ENCODE measurements at regions not wholly inside any gene's neighbourhood (a gene's known extent, or its start where the extent isn't known, plus 50 kb on each side); places are given as distances from the start of the nearest gene placed in this dataset.

GRCh38 chr2:121019756-121020155 is 265.2 kb downstream of the TFCP2L1 start:
- no peaks in the 10 kb centered on the region for H3K4me1 ChIP-seq (ENCODE audit: insufficient read depth)
- no peak for TF ChIP-seq EZH2phosphoT487 (IDR thresholded peaks at IDR 0.05; ENCODE audit: low read depth, severe bottlenecking, unreplicated experiment)
- no peak for TF ChIP-seq CTCF (IDR thresholded peaks at IDR 0.05; ENCODE audit: poor library complexity)
- TF ChIP-seq EZH2 (IDR thresholded peaks at IDR 0.05; ENCODE audit: borderline replicate concordance) = no peak
- H3K4me3 ChIP-seq = no peak overlapping the region
- H3K36me3 ChIP-seq (replicated peaks; ENCODE audit: insufficient read depth, low read depth) = no peaks in the 10 kb centered on the region
- no peak overlapping the region for H3K27ac ChIP-seq
- no peak overlapping the region for H2AFZ ChIP-seq
- H4K20me1 ChIP-seq (ENCODE audit: insufficient read depth, poor library complexity, severe bottlenecking) = no peaks in the 10 kb centered on the region
- 74% methylated on average over 7 of the region's 7 CpGs for WGBS (ENCODE audit: low lambda C conversion rate, missing lambda C conversion rate)
- no peak overlapping the region for H3K4me2 ChIP-seq
- no peaks in the 10 kb centered on the region for H3K9me3 ChIP-seq (ENCODE audit: low read depth)
- no peaks in the 10 kb centered on the region for H3K9me2 ChIP-seq (replicated peaks; ENCODE audit: insufficient read depth)
- peaks cover 3% of the 10 kb centered on the region for H3K27me3 ChIP-seq
- DNase-seq (ENCODE audit: low spot score) = no peak
- no peaks in the 10 kb centered on the region for H3K79me2 ChIP-seq

GRCh38 chr2:121021685-121022084 is 263.3 kb downstream of the TFCP2L1 start:
- no peaks in the 10 kb centered on the region for H4K20me1 ChIP-seq (ENCODE audit: insufficient read depth, poor library complexity, severe bottlenecking)
- DNase-seq (ENCODE audit: low spot score) = no peak
- H2AFZ ChIP-seq = no peak overlapping the region
- WGBS (ENCODE audit: low lambda C conversion rate, missing lambda C conversion rate) = 76% methylated on average over 7 of the region's 7 CpGs
- no peaks in the 10 kb centered on the region for H3K36me3 ChIP-seq (replicated peaks; ENCODE audit: insufficient read depth, low read depth)
- peaks cover 3% of the 10 kb centered on the region for H3K27me3 ChIP-seq
- H3K4me2 ChIP-seq = no peak overlapping the region
- no peak overlapping the region for H3K27ac ChIP-seq
- no peak for TF ChIP-seq EZH2phosphoT487 (IDR thresholded peaks at IDR 0.05; ENCODE audit: low read depth, severe bottlenecking, unreplicated experiment)
- TF ChIP-seq CTCF (IDR thresholded peaks at IDR 0.05; ENCODE audit: poor library complexity) = no peak
- no peak for TF ChIP-seq EZH2 (IDR thresholded peaks at IDR 0.05; ENCODE audit: borderline replicate concordance)
- no peaks in the 10 kb centered on the region for H3K9me2 ChIP-seq (replicated peaks; ENCODE audit: insufficient read depth)
- no peaks in the 10 kb centered on the region for H3K79me2 ChIP-seq
- H3K9me3 ChIP-seq (ENCODE audit: low read depth) = no peaks in the 10 kb centered on the region
- no peak overlapping the region for H3K4me3 ChIP-seq
- H3K4me1 ChIP-seq (ENCODE audit: insufficient read depth) = no peaks in the 10 kb centered on the region

- DNase-seq (ENCODE audit: low spot score) = no peak
- peaks cover 55% of the 10 kb centered on the region for H3K27me3 ChIP-seq
- H3K4me2 ChIP-seq = no peak overlapping the region
- no peaks in the 10 kb centered on the region for H3K36me3 ChIP-seq (replicated peaks; ENCODE audit: insufficient read depth, low read depth)
- WGBS (ENCODE audit: low lambda C conversion rate, missing lambda C conversion rate) = 69% methylated on average over 1 of the region's 1 CpG
- no peak overlapping the region for H2AFZ ChIP-seq
- no peak for TF ChIP-seq EZH2phosphoT487 (IDR thresholded peaks at IDR 0.05; ENCODE audit: low read depth, severe bottlenecking, unreplicated experiment)
- no peak for TF ChIP-seq EZH2 (IDR thresholded peaks at IDR 0.05; ENCODE audit: borderline replicate concordance)
- no peak for TF ChIP-seq CTCF (IDR thresholded peaks at IDR 0.05; ENCODE audit: poor library complexity)
- H4K20me1 ChIP-seq (ENCODE audit: insufficient read depth, poor library complexity, severe bottlenecking) = no peaks in the 10 kb centered on the region
- no peaks in the 10 kb centered on the region for H3K9me3 ChIP-seq (ENCODE audit: low read depth)
- no peaks in the 10 kb centered on the region for H3K9me2 ChIP-seq (replicated peaks; ENCODE audit: insufficient read depth)
- no peak overlapping the region for H3K27ac ChIP-seq
- H3K79me2 ChIP-seq = no peaks in the 10 kb centered on the region
- H3K4me3 ChIP-seq = no peak overlapping the region
- H3K4me1 ChIP-seq (ENCODE audit: insufficient read depth) = no peaks in the 10 kb centered on the region
Measured at GRCh38 chr2:121028577-121028976, 256.4 kb downstream of the TFCP2L1 start.

DNA sequence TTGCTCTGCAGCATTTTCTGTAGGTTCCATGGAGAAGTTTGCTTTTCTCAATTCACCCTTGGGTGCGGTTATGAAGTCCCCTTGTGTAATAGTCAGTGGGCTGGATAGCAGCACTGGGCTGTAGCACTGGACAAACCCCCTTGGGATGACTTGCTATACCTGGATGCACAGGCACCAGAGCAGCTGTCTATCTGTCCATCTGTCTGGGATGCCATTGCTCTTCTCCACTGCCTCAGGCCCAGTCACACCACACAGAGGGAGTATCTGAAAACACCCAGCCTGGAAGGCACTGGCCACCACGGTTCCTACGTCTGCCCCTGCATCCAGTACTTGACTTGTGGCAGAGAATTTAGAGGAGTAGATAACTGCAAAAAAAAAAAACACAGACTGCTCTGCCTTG is 254.5 kb downstream of the TFCP2L1 start:
- WGBS (ENCODE audit: low lambda C conversion rate, missing lambda C conversion rate) = 73% methylated on average over 3 of the region's 3 CpGs
- Histone ChIP-seq H3K27ac (no peak overlapping the region), H3K27me3 (peaks cover 66% of the 10 kb centered on the region), H3K9me3 (ENCODE audit: low read depth) (no peaks in the 10 kb centered on the region), H3K4me2 (no peak overlapping the region), H4K20me1 (ENCODE audit: insufficient read depth, poor library complexity, severe bottlenecking) (no peaks in the 10 kb centered on the region), H3K36me3 (replicated peaks; ENCODE audit: insufficient read depth, low read depth) (no peaks in the 10 kb centered on the region), H3K79me2 (no peaks in the 10 kb centered on the region), H3K4me3 (no peak overlapping the region), H3K9me2 (replicated peaks; ENCODE audit: insufficient read depth) (no peaks in the 10 kb centered on the region), H2AFZ (no peak overlapping the region), H3K4me1 (ENCODE audit: insufficient read depth) (peaks cover 5% of the 10 kb centered on the region)
- DNase-seq (ENCODE audit: low spot score) = no peak
- TF ChIP-seq EZH2 (IDR thresholded peaks at IDR 0.05; ENCODE audit: borderline replicate concordance) = no peak
- no peak for TF ChIP-seq CTCF (IDR thresholded peaks at IDR 0.05; ENCODE audit: poor library complexity)
- no peak for TF ChIP-seq EZH2phosphoT487 (IDR thresholded peaks at IDR 0.05; ENCODE audit: low read depth, severe bottlenecking, unreplicated experiment)
